GM19397 (cell line): ENCODE measurements at regions not wholly inside any gene's neighbourhood (a gene's known extent, or its start where the extent isn't known, plus 50 kb on each side); places are given as distances from the start of the nearest gene placed in this dataset.

Experiments
- ATAC-seq: cut with Tn5 transposase; IDR thresholded peaks from one replicate; pipeline ENCODE4 v1.9.1; 2021; ENCODE audit warnings: mild to moderate bottlenecking, moderate library complexity; ENCODE audit not compliant: unreplicated experiment

DNA sequence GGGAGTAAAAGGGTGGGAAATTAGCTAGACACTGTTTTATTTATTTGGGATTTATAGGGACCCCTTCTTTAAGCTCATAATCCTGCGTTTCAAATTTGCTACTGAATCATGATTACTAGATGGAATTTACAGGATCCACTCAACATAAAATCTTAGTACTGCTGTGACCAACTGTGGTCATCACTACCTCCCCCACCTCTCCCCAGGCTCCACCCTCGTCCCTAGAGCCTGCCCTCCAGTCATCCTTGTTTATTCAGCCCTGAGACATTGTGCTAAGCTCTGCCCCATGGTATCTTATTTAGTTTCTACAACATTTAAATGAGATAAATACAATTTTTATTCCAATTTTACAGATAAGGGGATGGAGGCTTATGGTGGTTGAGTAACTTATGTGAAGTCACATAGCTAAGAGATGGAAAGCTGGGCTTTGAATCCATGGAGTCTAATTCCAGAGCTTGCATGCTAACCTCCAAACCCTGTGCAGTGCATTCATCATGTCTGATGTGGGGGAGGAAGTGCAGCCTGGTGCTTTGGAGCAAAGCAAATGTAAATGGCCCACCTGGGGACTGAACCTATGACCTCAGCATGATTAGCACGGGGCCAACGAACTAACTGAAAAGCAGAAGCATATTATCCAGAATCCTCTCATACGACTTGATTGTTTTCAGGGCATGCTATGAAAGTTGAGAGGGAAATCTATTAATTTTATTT is 502.4 kb downstream of the TMEM182 start:
- ATAC-seq: no peak

DNA sequence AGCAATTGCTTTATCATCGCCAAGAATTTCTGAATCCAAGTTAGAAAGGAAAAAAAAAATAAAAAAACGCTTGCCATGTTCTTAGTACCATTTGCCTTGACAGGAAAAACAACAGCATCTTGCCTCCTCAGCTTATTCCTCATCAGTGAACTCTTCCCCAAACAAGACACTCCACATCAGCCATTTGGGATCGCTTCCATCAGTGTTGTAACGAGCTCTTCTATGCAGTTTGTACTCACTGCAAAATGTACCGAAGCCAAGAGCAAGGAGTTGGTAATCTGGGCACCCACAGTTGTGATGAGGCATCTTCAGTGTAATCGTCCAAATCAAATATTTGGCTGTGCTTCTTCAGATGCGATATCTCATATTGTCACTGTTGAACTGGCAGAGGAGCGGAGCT is 503.7 kb downstream of the TMEM182 start:
- no peak for ATAC-seq

DNA sequence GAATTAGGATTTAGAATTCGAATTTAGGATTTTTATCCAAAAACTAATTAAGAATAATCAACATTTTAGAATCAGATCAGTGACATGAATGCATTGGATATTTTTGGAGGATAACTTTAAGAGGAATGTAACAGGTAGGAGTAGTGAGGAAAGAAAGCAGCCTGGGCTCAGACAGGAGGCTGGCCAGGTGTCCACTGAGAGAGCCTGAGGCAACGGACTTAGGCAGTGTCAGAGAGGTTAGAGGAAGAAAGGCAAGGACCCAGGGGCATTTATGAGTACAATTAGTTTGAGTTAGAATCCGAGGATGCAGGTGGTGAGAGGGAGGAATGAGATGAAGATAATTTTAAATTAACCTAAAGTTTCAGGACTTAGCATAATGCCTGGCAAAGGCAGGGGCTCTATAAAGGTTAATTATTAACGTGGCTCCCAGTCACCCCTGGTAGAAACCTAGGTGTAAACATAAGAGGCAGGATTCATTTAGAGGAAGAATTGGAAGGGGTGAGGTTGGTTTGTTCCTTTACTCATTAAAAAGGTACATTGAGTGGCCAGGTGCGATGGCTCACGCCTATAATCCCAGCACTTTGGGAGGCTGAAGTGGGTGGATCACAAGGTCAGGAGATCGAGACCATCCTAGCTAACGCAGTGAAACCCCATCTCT is 507.1 kb downstream of the TMEM182 start:
- no peak for ATAC-seq

DNA sequence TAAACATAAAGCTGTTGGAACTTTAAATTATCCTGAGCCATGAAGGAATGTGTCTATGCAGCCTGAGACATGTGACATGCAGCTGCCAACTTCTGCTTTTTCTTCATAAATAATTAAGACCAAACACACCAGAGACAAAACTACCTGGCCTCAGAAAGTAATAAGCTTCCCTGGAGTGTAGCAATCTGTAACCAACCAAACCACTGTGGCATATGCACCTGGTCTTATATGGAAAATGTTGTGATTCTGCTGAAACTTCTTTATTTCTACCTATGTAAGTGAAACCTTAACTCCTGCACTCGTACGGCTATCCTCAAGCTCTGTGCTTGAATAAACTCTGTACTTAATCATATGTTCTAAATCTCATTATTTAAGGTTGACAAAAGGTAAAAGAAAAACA is 515.0 kb downstream of the TMEM182 start:
- ATAC-seq: no peak

DNA sequence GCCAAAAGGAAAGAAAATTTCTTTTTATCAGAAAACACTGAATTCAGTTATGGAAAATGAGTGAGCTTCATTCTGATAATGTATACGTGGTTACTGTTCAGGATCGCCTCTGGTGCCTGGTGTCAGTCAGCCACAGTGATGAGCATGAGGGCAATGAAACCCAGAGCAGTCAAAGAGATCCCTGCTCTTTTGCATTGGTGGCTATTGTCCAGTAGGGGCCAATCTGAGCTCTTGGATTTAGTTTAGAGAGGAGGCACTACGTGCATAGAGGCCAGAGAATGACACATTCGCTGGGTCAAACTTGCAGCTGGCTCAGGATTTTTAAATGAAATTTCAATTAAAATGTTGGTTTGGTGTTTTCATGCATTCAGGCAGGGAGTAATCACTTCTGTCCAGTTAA is 522.9 kb downstream of the TMEM182 start:
- no peak for ATAC-seq

DNA sequence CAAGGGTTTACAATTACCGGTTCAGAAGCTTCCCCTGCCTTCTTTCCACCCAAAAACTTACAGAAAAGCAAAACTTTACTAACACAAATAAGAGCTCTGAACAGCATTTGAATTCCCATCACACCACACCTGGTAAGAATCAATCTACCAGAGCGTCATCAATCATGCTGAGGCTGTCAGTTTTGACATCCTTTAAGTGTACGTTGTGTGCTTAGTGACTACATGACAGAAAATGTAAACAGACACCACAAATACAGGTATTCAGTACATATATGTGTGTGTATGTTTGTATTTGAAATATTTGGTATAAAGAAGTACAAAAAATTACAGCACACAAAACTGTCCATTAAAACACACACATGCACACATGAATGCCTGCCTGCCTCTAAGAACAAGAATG is 523.5 kb downstream of the TMEM182 start:
- no peak for ATAC-seq

DNA sequence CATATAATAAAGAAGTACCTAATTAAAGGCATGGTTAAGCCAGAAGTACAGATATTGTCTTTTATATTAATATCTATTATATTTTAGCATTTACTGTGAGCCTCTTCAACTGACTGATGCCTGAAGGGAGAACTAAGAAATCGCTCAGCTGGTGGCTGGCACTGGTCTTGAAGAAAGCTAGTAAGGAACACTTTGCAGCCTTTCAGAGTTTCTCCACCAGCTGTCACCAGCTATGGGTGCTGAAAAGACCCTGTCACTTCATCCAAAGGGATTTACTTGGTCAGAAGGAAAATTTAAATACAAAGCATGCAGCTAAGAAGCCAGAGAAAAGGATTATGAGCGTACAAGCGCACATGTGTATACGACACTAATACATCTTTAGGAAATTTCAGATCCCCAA is 525.9 kb downstream of the TMEM182 start:
- no peak for ATAC-seq

DNA sequence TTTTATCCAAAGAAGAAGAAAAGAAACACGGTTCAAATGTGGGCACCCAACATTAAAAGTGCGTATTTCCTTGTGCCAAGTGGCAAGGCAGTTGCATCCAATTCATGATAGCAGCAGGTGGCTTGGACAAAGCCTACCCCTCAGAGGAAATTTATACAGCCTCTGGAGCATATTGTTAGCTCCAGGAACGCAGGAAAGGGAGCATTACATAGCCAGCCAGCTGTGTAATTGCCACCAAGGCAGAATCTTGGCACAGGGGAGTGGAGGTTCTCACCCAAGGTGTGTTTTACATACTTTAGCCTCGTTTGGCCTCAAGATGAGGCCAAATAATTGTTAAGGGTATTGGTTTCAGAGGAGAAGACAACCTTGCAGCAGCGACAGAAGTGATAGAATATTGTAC is 526.9 kb downstream of the TMEM182 start:
- ATAC-seq: no peak

DNA sequence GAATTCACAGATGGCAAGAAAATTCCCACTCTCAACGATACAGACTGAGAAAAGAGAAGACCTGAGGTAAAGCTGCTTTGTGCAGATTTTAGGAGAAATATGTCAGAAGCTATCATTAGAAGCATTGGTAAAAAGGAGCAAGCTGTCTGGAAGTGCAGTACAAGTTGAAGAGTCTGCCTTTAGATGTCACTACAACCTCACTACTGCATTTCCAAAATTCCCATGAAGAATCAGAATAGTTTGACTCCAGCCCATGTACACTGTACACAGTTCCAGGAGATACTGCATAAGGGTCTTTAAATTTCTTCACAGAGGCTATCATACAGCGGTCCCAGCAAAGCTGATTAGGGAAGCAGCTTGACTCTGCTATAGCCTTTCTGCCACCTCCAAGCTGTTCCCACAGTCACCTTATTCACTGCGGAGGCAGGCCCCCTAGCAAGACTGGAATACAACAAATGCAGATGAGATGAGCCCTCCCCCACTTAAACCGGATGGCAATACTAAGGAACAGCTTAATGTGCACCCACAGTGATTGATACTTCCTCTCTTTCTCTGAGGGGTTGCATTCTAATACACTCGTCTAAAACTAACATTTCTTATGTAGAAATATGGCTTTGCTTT is 527.4 kb downstream of the TMEM182 start:
- ATAC-seq: no peak

DNA sequence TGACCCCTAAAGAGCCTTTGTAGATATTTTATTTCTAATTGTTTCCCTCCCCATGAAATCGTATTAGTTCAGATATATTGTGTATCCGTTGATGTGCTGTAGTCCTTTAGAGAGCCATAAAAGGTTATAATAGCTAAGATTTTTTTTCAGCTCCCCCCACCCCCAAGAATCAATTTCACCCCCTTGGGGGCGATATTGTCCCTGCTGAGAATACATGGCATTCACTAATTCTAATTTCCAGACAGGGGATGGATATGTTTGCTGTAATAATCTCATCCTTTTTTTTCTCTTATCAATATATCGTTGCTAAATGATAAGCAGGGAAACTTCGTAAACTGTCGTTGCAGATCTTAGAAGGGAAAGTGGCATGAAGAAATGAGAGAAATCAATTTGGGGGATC is 530.7 kb downstream of the TMEM182 start:
- no peak for ATAC-seq

DNA sequence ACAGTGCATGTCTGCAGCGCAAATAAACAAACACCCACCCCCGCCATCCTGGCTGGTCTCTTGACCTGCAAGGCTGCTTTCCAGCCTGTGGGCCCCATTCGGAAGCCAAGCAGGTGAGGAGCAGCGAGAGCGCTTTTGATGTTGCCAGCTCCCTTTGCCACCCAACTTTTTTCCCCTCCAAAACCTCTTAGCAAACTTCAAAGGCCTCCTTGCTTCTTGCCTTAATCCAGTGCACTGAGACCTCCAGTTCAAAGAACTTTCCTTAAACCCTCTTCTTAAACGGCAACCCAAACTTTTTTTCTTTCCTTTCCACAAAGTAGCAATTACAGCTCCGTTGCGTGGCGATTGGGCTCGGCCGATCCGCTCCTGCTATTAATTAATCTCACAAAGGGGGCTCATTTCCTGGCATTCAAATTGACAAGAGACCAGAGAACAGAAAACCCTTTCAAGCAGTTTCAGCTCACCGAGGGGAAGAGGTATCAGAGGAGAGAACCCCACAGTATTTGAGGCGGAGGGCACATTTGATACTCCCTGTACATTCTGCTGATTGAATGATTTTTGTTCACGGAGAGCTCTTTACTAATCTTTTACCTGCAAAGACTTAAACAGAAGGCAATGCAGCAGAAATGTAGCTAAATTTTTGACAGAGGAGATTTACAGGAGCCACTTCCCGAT is 531.4 kb downstream of the TMEM182 start:
- no peak for ATAC-seq

DNA sequence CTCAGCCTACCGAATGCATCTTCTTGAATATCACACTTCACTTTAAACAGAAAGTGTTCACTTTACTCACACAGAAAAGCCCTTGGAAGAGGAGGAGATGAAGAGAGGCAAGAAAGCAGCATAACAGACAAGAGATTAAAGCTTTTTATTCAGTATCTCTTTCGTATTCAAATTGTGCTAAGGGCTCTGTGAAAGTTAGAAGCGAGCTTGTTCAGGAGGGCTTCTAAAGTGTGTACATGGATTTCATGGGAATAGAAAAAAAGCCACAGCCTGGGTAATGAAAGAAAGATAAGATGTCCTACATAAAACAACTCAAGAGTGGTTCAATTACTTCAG is 531.9 kb downstream of the TMEM182 start:
- no peak for ATAC-seq

DNA sequence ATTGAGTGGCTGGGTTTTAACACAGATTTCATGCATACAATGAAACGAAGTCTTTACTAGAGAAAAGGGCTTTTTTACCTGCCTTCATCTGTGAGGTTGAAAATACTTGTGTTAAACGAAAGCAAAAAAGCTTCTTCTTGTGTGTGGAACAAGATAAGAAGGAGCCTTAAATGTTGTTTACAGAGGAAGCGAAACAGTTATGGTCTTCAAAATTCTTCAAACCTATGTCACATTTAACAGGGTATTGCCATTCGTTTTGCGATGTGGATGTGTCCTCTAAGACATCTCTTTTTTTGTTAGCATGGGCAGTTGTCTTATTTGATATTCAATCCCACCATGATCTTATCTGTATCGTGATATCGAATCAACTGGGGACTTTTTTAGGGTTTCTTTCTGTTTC is 532.6 kb downstream of the TMEM182 start:
- ATAC-seq: no peak

DNA sequence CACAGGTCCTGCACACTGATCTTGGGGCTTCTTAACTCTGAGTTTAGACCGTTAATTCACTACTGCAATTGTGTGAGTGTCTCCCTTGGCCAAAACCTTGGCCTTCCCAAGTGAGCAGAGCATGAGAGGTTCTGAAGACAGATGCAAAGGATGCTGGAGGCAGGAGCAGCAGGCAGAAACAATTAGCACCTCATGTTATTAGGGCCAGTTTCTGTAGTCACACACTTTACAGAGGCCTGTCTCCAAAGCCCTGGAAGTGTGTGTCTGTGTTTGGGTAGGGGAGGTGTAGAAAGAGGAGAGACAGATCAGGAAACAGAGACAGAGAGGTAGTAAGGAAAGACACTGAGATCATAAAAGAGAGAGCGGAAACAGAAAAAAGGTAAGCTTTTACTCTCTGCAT is 533.8 kb downstream of the TMEM182 start:
- ATAC-seq: no peak

DNA sequence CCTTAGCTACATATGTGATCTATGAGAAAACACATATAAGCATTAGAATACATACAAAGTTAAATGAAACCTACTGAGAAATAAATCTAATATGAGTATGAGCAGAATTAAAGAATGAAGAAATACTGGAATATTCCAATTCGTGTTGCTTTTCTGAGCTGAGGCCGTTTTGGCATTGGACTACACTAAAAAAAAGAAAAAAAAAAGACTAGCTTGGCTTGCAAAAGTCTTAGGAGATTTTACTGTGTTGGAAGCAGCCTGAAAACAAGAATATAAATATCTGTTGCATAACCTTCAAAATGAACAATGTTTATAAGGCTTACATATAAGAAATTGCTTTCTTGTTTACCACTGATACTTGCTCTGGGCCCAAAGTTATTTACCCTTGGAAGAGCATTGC is 562.8 kb downstream of the TMEM182 start:
- no peak for ATAC-seq

DNA sequence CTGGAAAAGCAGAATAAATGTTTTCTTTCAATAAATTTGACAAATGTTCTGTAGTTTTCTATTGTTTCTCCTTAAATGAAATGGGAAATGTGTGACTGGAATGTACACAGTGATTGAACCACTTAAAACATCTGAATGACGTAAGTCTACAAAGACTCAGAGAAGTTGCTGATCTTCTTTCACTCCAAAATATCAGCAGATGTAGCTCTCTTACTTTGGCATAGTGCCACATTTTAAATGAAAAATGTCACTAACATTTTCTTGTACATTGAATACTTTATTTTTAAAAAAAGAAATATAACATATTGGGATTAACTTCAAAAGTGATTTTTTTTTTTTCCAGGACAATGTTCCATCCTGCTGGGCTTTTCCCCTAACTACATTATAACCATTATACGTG is 565.6 kb downstream of the TMEM182 start:
- ATAC-seq: no peak

DNA sequence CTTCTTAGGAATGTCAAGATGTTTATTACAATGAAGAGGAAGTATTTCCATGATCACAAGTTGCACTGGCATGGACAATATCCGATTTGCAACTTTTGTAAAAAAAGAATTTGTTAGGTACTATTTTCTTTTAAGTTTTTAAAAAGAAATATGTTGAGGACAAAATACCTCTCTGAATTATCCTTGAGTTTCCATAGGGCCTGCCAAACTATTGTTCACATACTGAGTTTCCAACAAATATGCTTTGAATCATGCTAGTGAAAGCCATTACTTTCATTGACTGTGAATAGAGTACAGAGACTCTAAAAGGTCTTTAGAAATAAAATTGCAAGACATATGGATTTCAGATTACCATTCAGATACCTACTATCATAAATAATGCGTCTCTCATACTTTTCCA is 566.1 kb downstream of the TMEM182 start:
- no peak for ATAC-seq

DNA sequence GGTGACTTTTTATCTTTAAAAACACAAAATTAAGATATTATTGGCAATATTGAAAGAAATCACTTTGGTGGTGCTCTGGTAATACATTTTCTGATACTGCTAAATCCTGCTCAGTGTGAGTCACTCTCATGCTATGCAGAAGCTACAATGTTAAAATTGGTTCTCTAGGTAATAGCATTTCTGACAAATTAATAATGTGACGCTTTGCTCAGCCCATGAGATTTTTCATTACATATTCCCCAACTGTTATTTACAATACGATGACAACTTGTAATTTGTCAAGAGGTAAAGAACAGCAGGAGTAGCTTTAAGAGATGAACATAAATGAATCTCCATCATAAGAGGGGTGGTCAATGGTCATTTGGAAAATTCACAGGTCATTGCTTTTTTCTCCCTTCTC is 573.6 kb downstream of the TMEM182 start:
- no peak for ATAC-seq

DNA sequence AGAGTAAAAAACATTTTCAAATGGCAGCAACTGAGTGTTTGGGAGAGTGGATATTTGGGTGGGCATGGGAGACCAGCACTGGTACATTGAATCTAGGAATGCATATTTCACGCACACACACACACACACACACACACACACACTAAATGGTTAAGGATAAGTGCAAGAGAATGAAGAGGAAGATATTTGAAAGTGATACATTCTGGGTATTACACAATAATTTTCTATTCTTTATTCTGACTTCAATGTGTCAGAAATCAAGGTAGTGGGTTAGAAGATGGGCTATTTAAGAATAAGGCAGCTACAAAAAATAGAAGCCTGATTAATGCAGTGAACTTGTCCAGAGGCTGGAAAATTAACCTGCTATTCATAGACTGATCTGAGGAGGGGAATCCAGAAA is 577.0 kb downstream of the TMEM182 start:
- no peak for ATAC-seq

DNA sequence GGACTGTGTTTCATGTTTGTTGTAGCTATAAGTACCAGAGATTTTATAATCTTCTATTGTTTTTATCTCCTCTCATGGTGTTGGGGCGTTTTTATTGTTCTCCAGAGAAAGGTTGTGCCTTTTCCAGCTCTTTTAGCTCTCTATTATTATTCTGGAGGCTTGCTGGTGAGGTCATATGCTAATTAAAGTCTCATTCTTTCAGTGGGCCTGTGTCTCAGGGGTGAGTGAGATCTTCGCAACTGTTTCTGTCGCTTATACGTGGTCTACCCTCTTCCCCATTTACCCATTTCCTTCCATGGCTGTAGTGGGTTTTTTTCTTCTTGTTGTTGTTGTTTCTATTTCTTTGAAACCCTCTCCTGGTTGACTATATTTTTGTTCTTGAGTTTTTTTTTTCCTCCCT is 584.9 kb downstream of the TMEM182 start:
- no peak for ATAC-seq

DNA sequence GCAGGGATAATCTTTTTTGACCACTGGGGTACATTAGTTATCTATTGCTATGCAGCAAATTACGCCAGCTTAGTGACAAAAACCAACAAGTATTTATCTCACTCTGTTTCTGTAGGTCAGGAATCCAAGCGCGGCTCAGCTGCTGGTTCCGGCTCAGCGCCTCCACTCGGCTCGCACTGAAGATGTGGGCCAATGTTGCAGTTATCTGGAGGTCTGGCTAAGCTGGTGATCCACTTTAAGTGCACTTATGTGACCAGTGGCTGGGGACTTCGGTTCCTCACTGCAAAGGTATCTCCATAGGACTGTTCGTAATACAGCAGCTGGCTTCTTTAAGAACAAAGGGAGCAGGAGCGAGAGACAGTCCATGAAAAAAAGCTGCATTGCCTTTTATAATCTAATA is 591.9 kb downstream of the TMEM182 start:
- ATAC-seq: no peak

DNA sequence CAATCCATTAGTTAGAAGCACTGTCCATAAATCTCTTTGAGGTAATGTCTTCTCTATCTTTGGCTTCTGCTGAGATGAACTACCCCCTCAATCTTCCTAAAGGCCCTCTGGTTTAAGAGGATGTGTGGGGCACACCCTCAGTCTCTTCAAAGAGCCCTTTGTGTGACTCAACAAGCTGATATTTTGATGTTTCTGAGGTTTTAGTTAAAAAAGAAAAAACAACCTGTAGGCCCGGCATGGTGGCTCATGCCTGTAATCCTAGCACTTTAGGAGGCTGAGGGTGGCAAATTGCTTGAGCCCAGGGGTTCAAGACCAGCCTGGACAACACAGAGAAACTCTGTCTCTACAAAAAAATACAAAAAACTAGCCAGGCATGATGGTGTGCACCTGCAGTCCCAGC is 593.5 kb downstream of the TMEM182 start:
- ATAC-seq: no peak
